GM18868 (cell line): ENCODE measurements at regions not wholly inside any gene's neighbourhood (a gene's known extent, or its start where the extent isn't known, plus 50 kb on each side); places are given as distances from the start of the nearest gene placed in this dataset.

ENCODE experiments used
- ATAC-seq: cut with Tn5 transposase; IDR thresholded peaks from one replicate; pipeline ENCODE4 v1.9.1; 2021; ENCODE audit warnings: mild to moderate bottlenecking, moderate library complexity; ENCODE audit not compliant: unreplicated experiment

GRCh38 chr5:108649646-108650045 lies 98.1 kb upstream of the FER start:
- no peak for ATAC-seq

GRCh38 chr5:108649106-108649505 lies 98.6 kb upstream of the FER start:
- ATAC-seq = no peak

GRCh38 chr5:108642170-108642906 lies 105.4 kb upstream of the FER start:
- ATAC-seq = peak; percentile 99

GRCh38 chr5:108641596-108641995 lies 106.1 kb upstream of the FER start:
- ATAC-seq = no peak

GRCh38 chr5:108639366-108639765 lies 108.3 kb upstream of the FER start:
- ATAC-seq = no peak

GRCh38 chr5:108638021-108638420 lies 109.7 kb upstream of the FER start:
- ATAC-seq = no peak

- ATAC-seq = no peak
Observed at GRCh38 chr5:108637134-108637533, 110.6 kb upstream of the FER start.

GRCh38 chr5:108636135-108636853 lies 111.4 kb upstream of the FER start:
- ATAC-seq = no peak

- peak; percentile 82 for ATAC-seq
Observed at GRCh38 chr5:108634617-108635288, 112.9 kb upstream of the FER start.

GRCh38 chr5:108634010-108634616 lies 113.6 kb upstream of the FER start:
- no peak for ATAC-seq

- ATAC-seq = no peak
Observed at GRCh38 chr5:108629779-108630528, 117.7 kb upstream of the FER start.

- ATAC-seq = no peak
Observed at GRCh38 chr5:108625654-108626053, 122.0 kb upstream of the FER start.

- ATAC-seq = no peak
Observed at GRCh38 chr5:108623826-108624225, 123.9 kb upstream of the FER start.

GRCh38 chr5:108620516-108620915 lies 127.2 kb upstream of the FER start:
- ATAC-seq = no peak

- no peak for ATAC-seq
Observed at GRCh38 chr5:108619815-108620214, 127.9 kb upstream of the FER start.

- ATAC-seq = no peak
Observed at GRCh38 chr5:108617467-108618435, 129.9 kb upstream of the FER start.

- ATAC-seq = no peak
Observed at GRCh38 chr5:108615216-108615615, 132.5 kb upstream of the FER start.

GRCh38 chr5:108607421-108607820 lies 140.3 kb upstream of the FER start:
- ATAC-seq = no peak

- ATAC-seq = no peak
Observed at GRCh38 chr5:108606185-108606584, 141.5 kb upstream of the FER start.

GRCh38 chr5:108602830-108603229 lies 144.9 kb upstream of the FER start:
- no peak for ATAC-seq
